CD8-positive, alpha-beta memory T cell (primary cell): ENCODE measurements at regions not wholly inside any gene's neighbourhood (a gene's known extent, or its start where the extent isn't known, plus 50 kb on each side); places are given as distances from the start of the nearest gene placed in this dataset.

ENCODE experiments used
- CTCF ChIA-PET: fragments of 350-600 bp; sonication (Branson Sonifier 250); formaldehyde crosslinking; loops from one replicate; lab custom pipeline; 2021; ENCODE audit warnings: antibody characterized with exemption; lab: Charles Lee
- POLR2A ChIA-PET: fragments of 350-600 bp; sonication (Branson Sonifier 250); formaldehyde crosslinking; loops from one replicate; lab custom pipeline; 2021; ENCODE audit warnings: antibody characterized with exemption; lab: Charles Lee
- DNase-seq, 5 donors: peaks; one replicate each; pipeline versions ENCODE4 v3.0.0 to v3.0.0-alpha.2; 2020 to 2022; ENCODE audit warnings: mixed read lengths in 1 of 5
- H3K27ac ChIP-seq: one replicate; pipeline ENCODE4 v1.7.0; 2013; ENCODE audit warnings: low read depth, mild to moderate bottlenecking, low read length, moderate library complexity
- H3K27me3 ChIP-seq: 2 replicates; pipeline ENCODE4 v1.7.0; 2013; ENCODE audit warnings: low read length, mild to moderate bottlenecking; ENCODE audit not compliant: insufficient read depth, poor library complexity, severe bottlenecking
- H3K36me3 ChIP-seq: 2 replicates; pipeline ENCODE4 v1.7.0; 2013; ENCODE audit warnings: mild to moderate bottlenecking, low read length, moderate library complexity; ENCODE audit not compliant: insufficient read depth
- H3K4me1 ChIP-seq: 2 replicates; pipeline ENCODE4 v1.7.0; 2013; ENCODE audit warnings: mild to moderate bottlenecking, low read length, moderate library complexity; ENCODE audit not compliant: insufficient read depth
- H3K4me3 ChIP-seq: 2 replicates; pipeline ENCODE4 v1.7.0; 2013; ENCODE audit warnings: mild to moderate bottlenecking, low read length
- H3K9me3 ChIP-seq: 2 replicates; pipeline ENCODE4 v1.7.0; 2013; ENCODE audit warnings: mild to moderate bottlenecking, low read length
- H3K27ac Mint-ChIP-seq, 8 donors: one replicate each; pipeline ENCODE4 v1.8.0; 2020 to 2021; ENCODE audit warnings: mixed read lengths in 8 of 8, mild to moderate bottlenecking in 6 of 8, inconsistent platforms in 3 of 8, moderate library complexity in 3 of 8
- H3K27me3 Mint-ChIP-seq, 2 donors: one replicate each; pipeline ENCODE4 v1.8.0; 2020 to 2021; ENCODE audit warnings: mixed read lengths in 2 of 2, mild to moderate bottlenecking in 1 of 2, moderate library complexity in 1 of 2
- H3K36me3 Mint-ChIP-seq, 3 donors: one replicate each; pipeline ENCODE4 v1.8.0; 2020 to 2021; ENCODE audit warnings: mixed read lengths in 3 of 3, inconsistent platforms in 1 of 3, mild to moderate bottlenecking in 1 of 3
- H3K4me1 Mint-ChIP-seq, 3 donors: one replicate each; pipeline ENCODE4 v1.8.0; 2020 to 2021; ENCODE audit warnings: mixed read lengths in 3 of 3, inconsistent platforms in 1 of 3, mild to moderate bottlenecking in 1 of 3
- H3K4me3 Mint-ChIP-seq, 7 donors: one replicate each; pipeline ENCODE4 v1.8.0; 2020 to 2021; ENCODE audit warnings: mixed read lengths in 7 of 7, mild to moderate bottlenecking in 6 of 7, moderate library complexity in 4 of 7, inconsistent platforms in 2 of 7
- H3K9me3 Mint-ChIP-seq, 5 donors: one replicate each; pipeline ENCODE4 v1.8.0; 2020 to 2022; ENCODE audit warnings: mixed read lengths in 5 of 5, mild to moderate bottlenecking in 3 of 5, moderate library complexity in 2 of 5, inconsistent platforms in 1 of 5

- DNase-seq = no peak
- no peak overlapping the region for H3K4me3 ChIP-seq
- Mint-ChIP-seq H3K4me3 (no peak overlapping the region), H3K4me1 (no peaks in the 10 kb centered on the region), H3K27ac (no peak overlapping the region), H3K27me3 (peaks cover 0 to 4% of the 10 kb centered on the region in 2 donors), H3K36me3 (no peaks in the 10 kb centered on the region), H3K9me3 (no peaks in the 10 kb centered on the region)
- CTCF ChIA-PET = no interaction called here
- no peaks in the 10 kb centered on the region for H3K4me1 ChIP-seq
- H3K9me3 ChIP-seq = no peaks in the 10 kb centered on the region
- POLR2A ChIA-PET = no interaction called here
- H3K36me3 ChIP-seq = no peaks in the 10 kb centered on the region
- no peak overlapping the region for H3K27ac ChIP-seq
- no peaks in the 10 kb centered on the region for H3K27me3 ChIP-seq
These were observed 138.3 kb upstream of the DUSP10 start for GRCh38 chr1:221880182-221880581.

- peaks cover 0 to 5% (median 2%) of the 10 kb centered on the region in 3 donors for H3K36me3 Mint-ChIP-seq
- no peaks in the 10 kb centered on the region for H3K36me3 ChIP-seq
- H3K27ac ChIP-seq = no peak overlapping the region
- no peaks in the 10 kb centered on the region for H3K4me1 Mint-ChIP-seq
- H3K9me3 ChIP-seq = no peaks in the 10 kb centered on the region
- ChIA-PET POLR2A (no interaction called here), CTCF (no interaction called here)
- no peak for DNase-seq
- H3K27me3 ChIP-seq = no peaks in the 10 kb centered on the region
- no peak overlapping the region for H3K27ac Mint-ChIP-seq
- H3K4me3 ChIP-seq = no peak overlapping the region
- peaks cover 0 to 4% of the 10 kb centered on the region in 2 donors for H3K27me3 Mint-ChIP-seq
- no peak overlapping the region for H3K4me3 Mint-ChIP-seq
- no peaks in the 10 kb centered on the region for H3K4me1 ChIP-seq
- H3K9me3 Mint-ChIP-seq = no peaks in the 10 kb centered on the region
These were observed 136.2 kb upstream of the DUSP10 start for GRCh38 chr1:221878134-221878533.

- DNase-seq = no peak
- H3K27me3 ChIP-seq = no peaks in the 10 kb centered on the region
- peaks cover 0 to 5% (median 2%) of the 10 kb centered on the region in 3 donors for H3K36me3 Mint-ChIP-seq
- H3K27me3 Mint-ChIP-seq = peaks cover 0 to 4% of the 10 kb centered on the region in 2 donors
- POLR2A ChIA-PET = no interaction called here
- no peaks in the 10 kb centered on the region for H3K4me1 ChIP-seq
- no peaks in the 10 kb centered on the region for H3K4me1 Mint-ChIP-seq
- H3K27ac ChIP-seq = no peak overlapping the region
- H3K4me3 Mint-ChIP-seq = no peak overlapping the region
- H3K27ac Mint-ChIP-seq = no peak overlapping the region
- CTCF ChIA-PET = no interaction called here
- H3K4me3 ChIP-seq = no peak overlapping the region
- no peaks in the 10 kb centered on the region for H3K9me3 ChIP-seq
- no peaks in the 10 kb centered on the region for H3K36me3 ChIP-seq
- H3K9me3 Mint-ChIP-seq = no peaks in the 10 kb centered on the region
These were observed 135.4 kb upstream of the DUSP10 start for GRCh38 chr1:221877311-221877710.

GRCh38 chr1:221875004-221875330 is 133.1 kb upstream of the DUSP10 start:
- no peaks in the 10 kb centered on the region for H3K4me1 Mint-ChIP-seq
- peaks cover 0 to 5% (median 4%) of the 10 kb centered on the region in 3 donors for H3K36me3 Mint-ChIP-seq
- Histone ChIP-seq H3K27me3 (no peaks in the 10 kb centered on the region), H3K27ac (no peak overlapping the region), H3K4me3 (no peak overlapping the region), H3K36me3 (no peaks in the 10 kb centered on the region), H3K4me1 (no peaks in the 10 kb centered on the region), H3K9me3 (no peaks in the 10 kb centered on the region)
- ChIA-PET POLR2A (no interaction called here), CTCF (interaction anchor here (0.7 kb wide), 2 partner anchors 12 to 1854 kb away, joined by 3 to 4 read pairs; no protein-coding TSS in a partner anchor)
- H3K27ac Mint-ChIP-seq = no peak overlapping the region
- no peak overlapping the region for H3K4me3 Mint-ChIP-seq
- H3K27me3 Mint-ChIP-seq = peaks cover 0 to 4% of the 10 kb centered on the region in 2 donors
- H3K9me3 Mint-ChIP-seq = no peaks in the 10 kb centered on the region
- no peak for DNase-seq

- ChIA-PET CTCF (no interaction called here), POLR2A (no interaction called here)
- no peaks in the 10 kb centered on the region for H3K4me1 ChIP-seq
- Mint-ChIP-seq H3K27ac (no peak overlapping the region), H3K4me1 (no peaks in the 10 kb centered on the region), H3K36me3 (peaks cover 0 to 5% (median 4%) of the 10 kb centered on the region in 3 donors), H3K4me3 (no peak overlapping the region), H3K9me3 (no peaks in the 10 kb centered on the region), H3K27me3 (peaks cover 0 to 4% of the 10 kb centered on the region in 2 donors)
- no peaks in the 10 kb centered on the region for H3K9me3 ChIP-seq
- H3K36me3 ChIP-seq = no peaks in the 10 kb centered on the region
- H3K27ac ChIP-seq = no peak overlapping the region
- H3K27me3 ChIP-seq = no peaks in the 10 kb centered on the region
- H3K4me3 ChIP-seq = no peak overlapping the region
- DNase-seq = no peak
These were observed 132.6 kb upstream of the DUSP10 start for GRCh38 chr1:221874285-221875003.

- Histone ChIP-seq H3K27me3 (no peaks in the 10 kb centered on the region), H3K4me1 (no peaks in the 10 kb centered on the region), H3K9me3 (no peaks in the 10 kb centered on the region), H3K4me3 (no peak overlapping the region), H3K36me3 (no peaks in the 10 kb centered on the region), H3K27ac (no peak overlapping the region)
- Mint-ChIP-seq H3K27ac (peak overlapping the region in 2 of 8 donors; percentile 4), H3K36me3 (peaks cover 0 to 5% (median 4%) of the 10 kb centered on the region in 3 donors), H3K9me3 (no peaks in the 10 kb centered on the region), H3K4me1 (no peaks in the 10 kb centered on the region), H3K27me3 (peaks cover 0 to 4% of the 10 kb centered on the region in 2 donors), H3K4me3 (no peak overlapping the region)
- POLR2A ChIA-PET = no interaction called here
- CTCF ChIA-PET = no interaction called here
- no peak for DNase-seq
These were observed 131.8 kb upstream of the DUSP10 start for GRCh38 chr1:221873673-221874072.

GRCh38 chr1:221871056-221871455 is 129.2 kb upstream of the DUSP10 start:
- no peaks in the 10 kb centered on the region for H3K4me1 Mint-ChIP-seq
- no peak overlapping the region for H3K4me3 ChIP-seq
- CTCF ChIA-PET = no interaction called here
- no peaks in the 10 kb centered on the region for H3K27me3 ChIP-seq
- no peak overlapping the region for H3K27ac ChIP-seq
- POLR2A ChIA-PET = no interaction called here
- DNase-seq = no peak
- H3K27ac Mint-ChIP-seq = no peak overlapping the region
- no peaks in the 10 kb centered on the region for H3K27me3 Mint-ChIP-seq
- H3K36me3 ChIP-seq = no peaks in the 10 kb centered on the region
- no peaks in the 10 kb centered on the region for H3K9me3 Mint-ChIP-seq
- H3K4me1 ChIP-seq = no peaks in the 10 kb centered on the region
- peaks cover 0 to 5% (median 4%) of the 10 kb centered on the region in 3 donors for H3K36me3 Mint-ChIP-seq
- no peak overlapping the region for H3K4me3 Mint-ChIP-seq
- H3K9me3 ChIP-seq = no peaks in the 10 kb centered on the region

GRCh38 chr1:221869779-221870178 is 127.9 kb upstream of the DUSP10 start:
- POLR2A ChIA-PET = no interaction called here
- Histone ChIP-seq H3K4me3 (no peak overlapping the region), H3K36me3 (no peaks in the 10 kb centered on the region), H3K9me3 (no peaks in the 10 kb centered on the region), H3K4me1 (no peaks in the 10 kb centered on the region), H3K27ac (no peak overlapping the region), H3K27me3 (no peaks in the 10 kb centered on the region)
- Mint-ChIP-seq H3K9me3 (no peaks in the 10 kb centered on the region), H3K27ac (no peak overlapping the region), H3K36me3 (peaks cover 0 to 4% (median 3%) of the 10 kb centered on the region in 3 donors), H3K27me3 (no peaks in the 10 kb centered on the region), H3K4me1 (no peaks in the 10 kb centered on the region), H3K4me3 (no peak overlapping the region)
- CTCF ChIA-PET = no interaction called here
- no peak for DNase-seq
